ENCODE measurements at regions not wholly inside any gene's neighbourhood (a gene's known extent, or its start where the extent isn't known, plus 50 kb on each side); places are given as distances from the start of the nearest gene placed in this dataset.

GRCh38 chr6:50922579-50923525, 104.2 kb downstream of the TFAP2B start:
- TF ChIP-seq HDAC2 (IDR thresholded peaks at IDR 0.05) = no peak
- TF ChIP-seq RBBP5 (conservative IDR thresholded peaks at IDR 0.05) = no peak
- no peak for TF ChIP-seq POLR2AphosphoS5 (IDR thresholded peaks at IDR 0.05; ENCODE audit: low read length)
- TF ChIP-seq, protein P1, sequence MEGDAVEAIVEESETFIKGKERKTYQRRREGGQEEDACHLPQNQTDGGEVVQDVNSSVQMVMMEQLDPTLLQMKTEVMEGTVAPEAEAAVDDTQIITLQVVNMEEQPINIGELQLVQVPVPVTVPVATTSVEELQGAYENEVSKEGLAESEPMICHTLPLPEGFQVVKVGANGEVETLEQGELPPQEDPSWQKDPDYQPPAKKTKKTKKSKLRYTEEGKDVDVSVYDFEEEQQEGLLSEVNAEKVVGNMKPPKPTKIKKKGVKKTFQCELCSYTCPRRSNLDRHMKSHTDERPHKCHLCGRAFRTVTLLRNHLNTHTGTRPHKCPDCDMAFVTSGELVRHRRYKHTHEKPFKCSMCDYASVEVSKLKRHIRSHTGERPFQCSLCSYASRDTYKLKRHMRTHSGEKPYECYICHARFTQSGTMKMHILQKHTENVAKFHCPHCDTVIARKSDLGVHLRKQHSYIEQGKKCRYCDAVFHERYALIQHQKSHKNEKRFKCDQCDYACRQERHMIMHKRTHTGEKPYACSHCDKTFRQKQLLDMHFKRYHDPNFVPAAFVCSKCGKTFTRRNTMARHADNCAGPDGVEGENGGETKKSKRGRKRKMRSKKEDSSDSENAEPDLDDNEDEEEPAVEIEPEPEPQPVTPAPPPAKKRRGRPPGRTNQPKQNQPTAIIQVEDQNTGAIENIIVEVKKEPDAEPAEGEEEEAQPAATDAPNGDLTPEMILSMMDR (IDR thresholded peaks at IDR 0.05 in 2 of 3, conservative IDR thresholded peaks at IDR 0.05 in 1 of 3; ENCODE audit: control insufficient read depth in 2 of 3, extremely low read depth in 1 of 3, insufficient read depth in 1 of 3, low read depth in 3 of 3, low read length in 3 of 3) = no peak

Measured in GM12878 (cell line).